Endothelial cell of umbilical vein (primary cell): ENCODE measurements at regions not wholly inside any gene's neighbourhood (a gene's known extent, or its start where the extent isn't known, plus 50 kb on each side); places are given as distances from the start of the nearest gene placed in this dataset.

Experiments
- CTCF ChIP-seq, 2 donors: IDR thresholded peaks; 1 replicate in 1 of 2; 2 replicates in 1 of 2; pipeline ENCODE4 v1.5.1; 2011; ENCODE audit warnings: low read length in 2 of 2, mild to moderate bottlenecking in 2 of 2, moderate library complexity in 2 of 2, control low read depth in 1 of 2, inconsistent platforms in 1 of 2, low read depth in 1 of 2; ENCODE audit not compliant: insufficient read depth in 1 of 2; ENCODE audit errors: extremely low read depth in 1 of 2
- EZH2 ChIP-seq: IDR thresholded peaks from 2 replicates; pipeline ENCODE4 v1.6.1; 2012; ENCODE audit warnings: borderline replicate concordance, low read depth, mild to moderate bottlenecking, moderate library complexity, low read length, inconsistent platforms; ENCODE audit not compliant: severe bottlenecking
- FOS ChIP-seq: IDR thresholded peaks from 2 replicates; pipeline ENCODE4 v1.6.1; 2011; ENCODE audit warnings: mild to moderate bottlenecking, low read length, moderate library complexity, borderline replicate concordance; ENCODE audit not compliant: insufficient read depth
- MAX ChIP-seq: IDR thresholded peaks from 2 replicates; pipeline ENCODE4 v1.6.1; 2011; ENCODE audit not compliant: insufficient read depth, insufficient read length
- MYC ChIP-seq: IDR thresholded peaks from one replicate; pipeline ENCODE4 v1.6.1; 2011; ENCODE audit warnings: mild to moderate bottlenecking, low read depth, low read length
- POLR2A ChIP-seq: IDR thresholded peaks from 2 replicates; pipeline ENCODE4 v1.6.1; 2012; ENCODE audit warnings: low read depth, mild to moderate bottlenecking, control low read depth, low read length
- POLR2AphosphoS5 ChIP-seq: IDR thresholded peaks from 2 replicates; pipeline ENCODE4 v1.6.1; 2012; ENCODE audit warnings: low read depth, mild to moderate bottlenecking, control low read depth, low read length, moderate library complexity; ENCODE audit not compliant: insufficient read depth

- TF ChIP-seq POLR2A: no peak
- no peak for TF ChIP-seq CTCF (IDR thresholded peaks at IDR 0.05; ENCODE audit: extremely low read depth in 1 of 2, insufficient read depth in 1 of 2, low read depth in 1 of 2, low read length in 2 of 2)
- no peak for TF ChIP-seq MYC
- TF ChIP-seq MAX: no peak
- no peak for TF ChIP-seq EZH2
- TF ChIP-seq POLR2AphosphoS5: no peak
- TF ChIP-seq FOS: no peak
Measured at GRCh38 chr4:91795947-91796346, 507.8 kb upstream of the GRID2 start.
